Calu3 (cell line): ENCODE measurements at regions not wholly inside any gene's neighbourhood (a gene's known extent, or its start where the extent isn't known, plus 50 kb on each side); places are given as distances from the start of the nearest gene placed in this dataset.
"Not testable (repeated sequence)": the region's sequence is repeated elsewhere in the genome, so short reads cannot be mapped to it uniquely, and the experiment has no call there.

Experiments
- BruUV-seq: library from RNA; stranded (reverse); fragments of 400-500 nt; replicated peaks from 2 replicates; lab custom pipeline; 2021; lab: Mats Ljungman, UMichigan
- CTCF ChIA-PET: fragments of 300-600 bp; sonication (Branson Sonifier 250); formaldehyde crosslinking; loops from one replicate; lab custom pipeline; 2022; ENCODE audit warnings: antibody characterized with exemption; lab: Charles Lee
- DNase-seq: peaks from one replicate; pipeline ENCODE4 v3.0.0; 2022
- H3K27ac Mint-ChIP-seq: one replicate; pipeline ENCODE4 v1.8.0; 2022; ENCODE audit warnings: mixed read lengths; ENCODE audit not compliant: unreplicated experiment
- H3K27me3 Mint-ChIP-seq: one replicate; pipeline ENCODE4 v1.8.0; 2022; ENCODE audit warnings: mixed read lengths; ENCODE audit not compliant: unreplicated experiment
- H3K36me3 Mint-ChIP-seq: one replicate; pipeline ENCODE4 v1.8.0; 2022; ENCODE audit warnings: mild to moderate bottlenecking, moderate library complexity, mixed read lengths; ENCODE audit not compliant: insufficient read depth, unreplicated experiment
- H3K4me1 Mint-ChIP-seq: one replicate; pipeline ENCODE4 v1.8.0; 2022; ENCODE audit warnings: mild to moderate bottlenecking, low read depth, mixed read lengths; ENCODE audit not compliant: unreplicated experiment
- H3K4me3 Mint-ChIP-seq: one replicate; pipeline ENCODE4 v1.8.0; 2022; ENCODE audit warnings: mild to moderate bottlenecking, low read depth, moderate library complexity, mixed read lengths; ENCODE audit not compliant: unreplicated experiment
- H3K9me3 Mint-ChIP-seq: one replicate; pipeline ENCODE4 v1.8.0; 2022; ENCODE audit warnings: low read depth, mixed read lengths; ENCODE audit not compliant: unreplicated experiment
- CTCF ChIP-seq: fragments of 200-600 bp; IDR thresholded peaks from one replicate; pipeline ENCODE4 v1.8.0; 2022; ENCODE audit warnings: antibody characterized with exemption; ENCODE audit not compliant: unreplicated experiment
- intact Hi-C: fragments of 100-400 bp; cut with micrococcal nuclease; formaldehyde crosslinking; loops from one replicate; pipeline ENCODE4 v1.10.0; 2022; ENCODE audit not compliant: unreplicated experiment

DNA sequence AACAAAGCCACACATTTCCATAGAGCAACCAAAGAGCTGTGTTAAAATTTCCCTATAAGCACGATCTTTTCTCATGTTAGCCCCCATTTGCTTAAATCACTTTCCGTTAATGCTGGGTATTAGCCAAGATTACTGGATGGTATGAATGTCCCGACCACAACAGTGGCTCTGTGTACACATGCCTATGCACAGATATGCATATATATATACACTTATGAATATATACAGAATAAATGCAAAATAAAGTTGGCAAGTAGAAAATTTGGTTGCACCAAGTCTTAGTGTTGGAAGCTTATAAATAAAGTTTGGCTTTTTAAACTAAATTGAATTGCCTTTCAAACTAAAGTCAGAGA lies 265.9 kb upstream of the ETAA1 start:
- no peak overlapping the region for H3K27ac Mint-ChIP-seq
- H3K4me3 Mint-ChIP-seq, result no peak overlapping the region
- H3K9me3 Mint-ChIP-seq, result no peaks in the 10 kb centered on the region
- intact Hi-C loops, result loop anchor here (10.0 kb wide), 2 partner anchors 96 to 164 kb away; no protein-coding TSS in a partner anchor
- no peak for DNase-seq
- no peaks in the 10 kb centered on the region for H3K27me3 Mint-ChIP-seq
- no peak for TF ChIP-seq CTCF
- CTCF ChIA-PET, result no interaction called here
- no peaks in the 10 kb centered on the region for H3K36me3 Mint-ChIP-seq
- peaks cover 9% of the 10 kb centered on the region for H3K4me1 Mint-ChIP-seq
- no TSS peak for BruUV-seq

DNA sequence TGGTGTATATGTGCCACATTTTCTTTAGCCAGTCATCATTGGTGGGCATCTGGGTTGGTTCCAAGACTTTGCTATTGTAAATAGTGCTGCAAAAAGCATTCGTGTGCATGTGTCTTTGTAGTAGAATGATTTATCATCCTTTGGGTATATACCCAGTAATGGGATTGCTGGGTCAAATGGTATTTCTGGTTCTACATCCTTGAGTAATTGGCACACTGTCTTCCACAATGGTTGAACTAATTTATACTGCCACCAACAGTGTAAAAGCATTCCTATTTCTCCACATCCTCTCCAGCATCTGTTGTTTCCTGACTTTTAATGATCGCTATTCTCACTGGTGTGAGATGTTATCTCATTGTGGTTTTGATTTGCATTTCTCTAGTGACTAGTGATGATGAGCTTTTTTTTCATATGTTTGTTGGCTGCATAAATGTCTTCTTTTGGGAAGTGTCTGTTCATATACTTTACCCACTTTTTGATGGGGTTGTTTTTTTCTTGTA lies 264.6 kb upstream of the ETAA1 start:
- H3K4me1 Mint-ChIP-seq, result peaks cover 13% of the 10 kb centered on the region
- H3K9me3 Mint-ChIP-seq, BruUV-seq, H3K36me3 Mint-ChIP-seq, H3K27ac Mint-ChIP-seq, H3K27me3 Mint-ChIP-seq, DNase-seq, H3K4me3 Mint-ChIP-seq, CTCF ChIA-PET: not testable (repeated sequence)
- intact Hi-C loops, result loop anchor here (10.0 kb wide), 2 partner anchors 98 to 162 kb away; no protein-coding TSS in a partner anchor

GRCh38 chr2:67135208-67135607 lies 261.9 kb upstream of the ETAA1 start:
- CTCF ChIA-PET, result no interaction called here
- Mint-ChIP-seq H3K36me3 (no peaks in the 10 kb centered on the region), H3K27me3 (no peaks in the 10 kb centered on the region), H3K4me1 (peaks cover 15% of the 10 kb centered on the region), H3K4me3 (no peak overlapping the region), H3K27ac (no peak overlapping the region), H3K9me3 (peaks cover 2% of the 10 kb centered on the region)
- intact Hi-C loops, result loop anchor here (10.0 kb wide), 2 partner anchors 100 to 160 kb away; no protein-coding TSS in a partner anchor
- BruUV-seq, result no TSS peak
- no peak for TF ChIP-seq CTCF
- DNase-seq, result no peak

GRCh38 chr2:67137699-67138098 lies 259.4 kb upstream of the ETAA1 start:
- no peaks in the 10 kb centered on the region for H3K27me3 Mint-ChIP-seq
- DNase-seq, result no peak
- CTCF ChIA-PET, result no interaction called here
- intact Hi-C loops, result loop anchor here (10.0 kb wide), 2 partner anchors 103 to 157 kb away; no protein-coding TSS in a partner anchor
- H3K27ac Mint-ChIP-seq, result peak overlapping the region; percentile 50
- TF ChIP-seq CTCF, result no peak
- no peaks in the 10 kb centered on the region for H3K36me3 Mint-ChIP-seq
- peaks cover 2% of the 10 kb centered on the region for H3K9me3 Mint-ChIP-seq
- no TSS peak for BruUV-seq
- H3K4me1 Mint-ChIP-seq, result peaks cover 8% of the 10 kb centered on the region
- no peak overlapping the region for H3K4me3 Mint-ChIP-seq

GRCh38 chr2:67142071-67142470 lies 255.1 kb upstream of the ETAA1 start:
- no TSS peak for BruUV-seq
- TF ChIP-seq CTCF, result no peak
- no peak overlapping the region for H3K27ac Mint-ChIP-seq
- CTCF ChIA-PET, result no interaction called here
- H3K27me3 Mint-ChIP-seq, result no peaks in the 10 kb centered on the region
- no peaks in the 10 kb centered on the region for H3K36me3 Mint-ChIP-seq
- no peak overlapping the region for H3K4me3 Mint-ChIP-seq
- peaks cover 8% of the 10 kb centered on the region for H3K4me1 Mint-ChIP-seq
- intact Hi-C loops, result no loop called here
- no peak for DNase-seq
- H3K9me3 Mint-ChIP-seq, result peaks cover 2% of the 10 kb centered on the region
